ENCODE measurements at regions not wholly inside any gene's neighbourhood (a gene's known extent, or its start where the extent isn't known, plus 50 kb on each side); places are given as distances from the start of the nearest gene placed in this dataset.

GRCh38 chr11:127627629-127628457 lies 627.3 kb upstream of the KIRREL3 start:
- DNase-seq: no peak

GRCh38 chr11:127627204-127627603 lies 626.6 kb upstream of the KIRREL3 start:
- no peak for DNase-seq

GRCh38 chr11:127625402-127625801 lies 624.8 kb upstream of the KIRREL3 start:
- no peak for DNase-seq

GRCh38 chr11:127624306-127624856 lies 623.8 kb upstream of the KIRREL3 start:
- DNase-seq: no peak

GRCh38 chr11:127622686-127623085 lies 622.1 kb upstream of the KIRREL3 start:
- no peak for DNase-seq

GRCh38 chr11:127620671-127621070 lies 620.1 kb upstream of the KIRREL3 start:
- peak; percentile 65 for DNase-seq

- no peak for DNase-seq
These were observed 619.4 kb upstream of the KIRREL3 start for GRCh38 chr11:127619946-127620345.

- no peak for DNase-seq
These were observed 618.2 kb upstream of the KIRREL3 start for GRCh38 chr11:127618721-127619120.

- no peak for DNase-seq
These were observed 615.6 kb upstream of the KIRREL3 start for GRCh38 chr11:127616158-127616557.

GRCh38 chr11:127612607-127613006 lies 612.0 kb upstream of the KIRREL3 start:
- DNase-seq: no peak

GRCh38 chr11:127609025-127609773 lies 608.6 kb upstream of the KIRREL3 start:
- DNase-seq: no peak

- DNase-seq: no peak
These were observed 607.0 kb upstream of the KIRREL3 start for GRCh38 chr11:127607487-127608085.

GRCh38 chr11:127601578-127601977 lies 601.0 kb upstream of the KIRREL3 start:
- DNase-seq: no peak

GRCh38 chr11:127600674-127601073 lies 600.1 kb upstream of the KIRREL3 start:
- no peak for DNase-seq

- DNase-seq: no peak
These were observed 597.9 kb upstream of the KIRREL3 start for GRCh38 chr11:127598476-127598875.

GRCh38 chr11:127596433-127596832 lies 595.9 kb upstream of the KIRREL3 start:
- no peak for DNase-seq

GRCh38 chr11:127592371-127592770 lies 591.8 kb upstream of the KIRREL3 start:
- no peak for DNase-seq

GRCh38 chr11:127590314-127590713 lies 589.7 kb upstream of the KIRREL3 start:
- DNase-seq: no peak

GRCh38 chr11:127588431-127588830 lies 587.9 kb upstream of the KIRREL3 start:
- DNase-seq: no peak

GRCh38 chr11:127587511-127587910 lies 586.9 kb upstream of the KIRREL3 start:
- DNase-seq: no peak

- no peak for DNase-seq
These were observed 575.6 kb upstream of the KIRREL3 start for GRCh38 chr11:127576210-127576609.

- DNase-seq: no peak
These were observed 573.9 kb upstream of the KIRREL3 start for GRCh38 chr11:127574478-127574877.

- no peak for DNase-seq
These were observed 568.3 kb upstream of the KIRREL3 start for GRCh38 chr11:127568891-127569290.

Data from suppressor macrophage treated with lipopolysaccharide for 4 hours (primary cell).